ENCODE measurements at regions not wholly inside any gene's neighbourhood (a gene's known extent, or its start where the extent isn't known, plus 50 kb on each side); places are given as distances from the start of the nearest gene placed in this dataset.

DNA sequence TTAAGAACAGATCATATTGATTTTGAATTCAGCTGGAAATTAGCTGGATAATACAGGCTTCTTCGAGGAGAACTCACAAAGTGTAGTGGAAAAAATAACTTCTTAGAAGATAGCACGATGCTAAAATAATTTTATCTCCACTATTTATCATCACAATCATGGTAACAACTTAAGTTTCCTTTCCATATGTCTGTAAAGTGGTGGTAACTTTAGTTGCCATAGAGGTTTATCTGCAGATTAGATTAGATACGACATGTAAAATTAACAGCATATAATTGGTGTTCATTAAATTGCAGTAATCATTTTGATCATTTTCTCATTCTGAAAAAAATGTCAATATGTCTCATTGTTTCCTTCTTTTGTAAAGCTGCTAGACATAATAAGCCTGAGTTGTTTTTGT, 921.5 kb downstream of the KCNT2 start (continued):
- TF ChIP-seq, protein P1, sequence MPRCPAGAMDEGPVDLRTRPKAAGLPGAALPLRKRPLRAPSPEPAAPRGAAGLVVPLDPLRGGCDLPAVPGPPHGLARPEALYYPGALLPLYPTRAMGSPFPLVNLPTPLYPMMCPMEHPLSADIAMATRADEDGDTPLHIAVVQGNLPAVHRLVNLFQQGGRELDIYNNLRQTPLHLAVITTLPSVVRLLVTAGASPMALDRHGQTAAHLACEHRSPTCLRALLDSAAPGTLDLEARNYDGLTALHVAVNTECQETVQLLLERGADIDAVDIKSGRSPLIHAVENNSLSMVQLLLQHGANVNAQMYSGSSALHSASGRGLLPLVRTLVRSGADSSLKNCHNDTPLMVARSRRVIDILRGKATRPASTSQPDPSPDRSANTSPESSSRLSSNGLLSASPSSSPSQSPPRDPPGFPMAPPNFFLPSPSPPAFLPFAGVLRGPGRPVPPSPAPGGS (IDR thresholded peaks at IDR 0.05; ENCODE audit: borderline replicate concordance, insufficient read depth, low read depth, low read length, poor library complexity, severe bottlenecking), result no peak

DNA sequence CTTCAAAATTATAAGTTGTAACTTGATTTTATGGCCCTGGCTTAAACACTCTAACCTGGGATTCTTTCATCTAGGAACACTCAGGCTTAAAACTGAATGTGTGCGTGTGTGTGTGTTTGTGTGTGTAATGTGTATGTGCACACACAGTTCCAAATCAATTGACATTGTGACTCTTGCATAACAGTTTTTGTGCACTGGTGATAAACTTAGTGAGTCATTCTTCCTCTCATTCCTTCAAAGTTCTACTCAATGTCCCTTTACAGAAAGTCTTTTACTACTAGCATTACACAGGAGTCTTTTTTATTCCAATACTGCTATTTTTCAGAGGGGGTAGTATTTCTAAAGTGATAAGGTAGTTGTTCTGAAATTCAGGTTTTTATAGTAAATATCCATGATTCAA, 943.6 kb downstream of the KCNT2 start:
- no peak overlapping the region for H3K4me2 ChIP-seq (ENCODE audit: control insufficient read depth, insufficient read depth)
- 45% methylated on average over 1 of the region's 1 CpG for WGBS (ENCODE audit: insufficient coverage, insufficient replicate concordance, low lambda C conversion rate, missing lambda C conversion rate)
- intact Hi-C loops (cut with micrococcal nuclease; ENCODE audit: unreplicated experiment), result no loop called here

More for the DNA sequence above, 943.6 kb downstream of the KCNT2 start:
- no peak overlapping the region for H3K4me3 ChIP-seq
- ChIA-PET SMC1A (ENCODE audit: uncharacterized antibody, unreplicated experiment) (no interaction called here), POLR2A (no interaction called here), RAD21 (ENCODE audit: unreplicated experiment) (no interaction called here), CTCF (no interaction called here)
- DNase-seq (ENCODE audit: low read depth, low spot score) (no peak), ATAC-seq (no peak), FAIRE-seq (no peak)
- H3K27me3 ChIP-seq (replicated peaks in 1 of 2; ENCODE audit: control insufficient read depth in 2 of 2, insufficient read depth in 2 of 2, low read length in 1 of 2), result no peaks in the 10 kb centered on the region
- no peak overlapping the region for H3K9ac ChIP-seq (ENCODE audit: control insufficient read depth, insufficient read depth, low read length)
- no peaks in the 10 kb centered on the region for H3K79me2 ChIP-seq (ENCODE audit: control insufficient read depth, insufficient read depth, low read length)
- H3K36me3 ChIP-seq (ENCODE audit: control insufficient read depth in 2 of 2, insufficient read depth in 2 of 2, low read length in 1 of 2), result no peaks in the 10 kb centered on the region
- in situ Hi-C loops (cut with MboI), result no loop called here
- no TSS peak for BruUV-seq (replicated peaks)
- no peak overlapping the region for H2AFZ ChIP-seq (ENCODE audit: control insufficient read depth, low read depth, low read length)
- no peaks in the 10 kb centered on the region for H4K20me1 ChIP-seq (ENCODE audit: control insufficient read depth, insufficient read depth)
- H3K27ac ChIP-seq (ENCODE audit: control insufficient read depth, insufficient read depth), result no peak overlapping the region
- no peaks in the 10 kb centered on the region for H3K9me3 ChIP-seq (replicated peaks; ENCODE audit: control insufficient read depth, insufficient read depth, low read length)
- TF ChIP-seq, protein P2, sequence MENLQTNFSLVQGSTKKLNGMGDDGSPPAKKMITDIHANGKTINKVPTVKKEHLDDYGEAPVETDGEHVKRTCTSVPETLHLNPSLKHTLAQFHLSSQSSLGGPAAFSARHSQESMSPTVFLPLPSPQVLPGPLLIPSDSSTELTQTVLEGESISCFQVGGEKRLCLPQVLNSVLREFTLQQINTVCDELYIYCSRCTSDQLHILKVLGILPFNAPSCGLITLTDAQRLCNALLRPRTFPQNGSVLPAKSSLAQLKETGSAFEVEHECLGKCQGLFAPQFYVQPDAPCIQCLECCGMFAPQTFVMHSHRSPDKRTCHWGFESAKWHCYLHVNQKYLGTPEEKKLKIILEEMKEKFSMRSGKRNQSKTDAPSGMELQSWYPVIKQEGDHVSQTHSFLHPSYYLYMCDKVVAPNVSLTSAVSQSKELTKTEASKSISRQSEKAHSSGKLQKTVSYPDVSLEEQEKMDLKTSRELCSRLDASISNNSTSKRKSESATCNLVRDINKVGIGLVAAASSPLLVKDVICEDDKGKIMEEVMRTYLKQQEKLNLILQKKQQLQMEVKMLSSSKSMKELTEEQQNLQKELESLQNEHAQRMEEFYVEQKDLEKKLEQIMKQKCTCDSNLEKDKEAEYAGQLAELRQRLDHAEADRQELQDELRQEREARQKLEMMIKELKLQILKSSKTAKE (IDR thresholded peaks at IDR 0.05; ENCODE audit: low read depth, poor library complexity, severe bottlenecking), result no peak
- H3K4me1 ChIP-seq (ENCODE audit: control insufficient read depth, insufficient read depth, low read length), result no peaks in the 10 kb centered on the region
